GM23248 (cell line): ENCODE measurements at regions not wholly inside any gene's neighbourhood (a gene's known extent, or its start where the extent isn't known, plus 50 kb on each side); places are given as distances from the start of the nearest gene placed in this dataset.

Source experiments
- EZH2 ChIP-seq: fragments of 200-600 bp; sonication (generic); IDR thresholded peaks from 2 replicates; pipeline ENCODE4 v1.6.1; 2018; ENCODE audit warnings: antibody characterized with exemption, mild to moderate bottlenecking; ENCODE audit not compliant: insufficient read depth, poor library complexity, severe bottlenecking
- EZH2phosphoT487 ChIP-seq: fragments of 200-600 bp; sonication (generic); IDR thresholded peaks from 2 replicates; pipeline ENCODE4 v1.6.1; 2018; ENCODE audit warnings: antibody characterized with exemption, moderate library complexity, mild to moderate bottlenecking, low read depth; ENCODE audit not compliant: insufficient read depth

DNA sequence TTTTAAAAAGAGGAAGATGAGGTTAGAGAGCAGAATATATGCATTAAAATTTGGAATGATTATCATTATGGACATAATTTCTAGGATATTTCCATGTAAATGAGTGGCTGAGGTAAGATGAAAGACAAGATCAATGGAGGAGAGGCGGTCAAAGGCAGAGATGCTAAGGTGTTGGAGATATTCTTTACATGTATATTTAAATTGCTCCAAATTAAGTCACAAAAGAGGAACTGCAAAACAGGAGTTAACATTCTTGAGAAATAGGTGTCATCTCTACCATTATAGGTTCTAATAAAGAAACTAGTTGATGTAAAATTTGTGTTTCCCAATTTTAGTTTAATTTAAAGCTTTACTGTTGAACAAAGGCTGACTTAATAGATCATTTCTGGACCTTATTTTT, 268.5 kb upstream of the PPFIA2 start:
- TF ChIP-seq EZH2: no peak
- TF ChIP-seq EZH2phosphoT487: no peak
